GM13976 (cell line): ENCODE measurements at regions not wholly inside any gene's neighbourhood (a gene's known extent, or its start where the extent isn't known, plus 50 kb on each side); places are given as distances from the start of the nearest gene placed in this dataset.
A peak's percentile ranks its signal among the peaks of the same experiment; 100 is the strongest.

Experiments
- DNase-seq: peaks from one replicate; pipeline ENCODE4 v3.0.0; 2012; ENCODE audit warnings: low spot score
- CTCF ChIP-seq: IDR thresholded peaks from 2 replicates; pipeline ENCODE4 v1.5.1; 2012; ENCODE audit warnings: borderline replicate concordance, mild to moderate bottlenecking; ENCODE audit not compliant: insufficient read depth; ENCODE audit errors: extremely low read depth, missing control alignments, control extremely low read depth
- in situ Hi-C: fragments of 300-500 bp; cut with MboI; formaldehyde crosslinking; loops from one replicate; pipeline ENCODE4 v1.12.0; 2022; ENCODE audit warnings: low sequenced_read_pairs, mixed read lengths, inconsistent platforms; ENCODE audit not compliant: unreplicated experiment

- no peak for DNase-seq
- in situ Hi-C loops: loop anchor here (25.0 kb wide), 2 partner anchors 381 to 531 kb away; partner anchors contain the start of gene SEMA3D
- TF ChIP-seq CTCF: no peak
These were observed 381.1 kb upstream of the SEMA3D start for GRCh38 chr7:85567983-85568382.

GRCh38 chr7:85566095-85566794 is 379.4 kb upstream of the SEMA3D start:
- in situ Hi-C loops: loop anchor here (25.0 kb wide), 2 partner anchors 379 to 529 kb away; partner anchors contain the start of gene SEMA3D
- no peak for TF ChIP-seq CTCF
- DNase-seq: no peak

GRCh38 chr7:85565276-85565675 is 378.4 kb upstream of the SEMA3D start:
- TF ChIP-seq CTCF: no peak
- no peak for DNase-seq
- in situ Hi-C loops: loop anchor here (25.0 kb wide), 2 partner anchors 378 to 528 kb away; partner anchors contain the start of gene SEMA3D

- in situ Hi-C loops: loop anchor here (25.0 kb wide), 2 partner anchors 378 to 528 kb away; partner anchors contain the start of gene SEMA3D
- no peak for DNase-seq
These were observed 378.0 kb upstream of the SEMA3D start for GRCh38 chr7:85564861-85565260.

GRCh38 chr7:85561706-85562105 is 374.9 kb upstream of the SEMA3D start:
- in situ Hi-C loops: loop anchor here (25.0 kb wide), 2 partner anchors 374 to 524 kb away; partner anchors contain the start of gene SEMA3D
- TF ChIP-seq CTCF: no peak

More at GRCh38 chr7:85564861-85565260, 378.0 kb upstream of the SEMA3D start:
- TF ChIP-seq CTCF: no peak

GRCh38 chr7:85554236-85555178 is 367.7 kb upstream of the SEMA3D start:
- DNase-seq: no peak
- TF ChIP-seq CTCF: peak; percentile 58
- in situ Hi-C loops: loop anchor here (25.0 kb wide), 2 partner anchors 367 to 517 kb away; partner anchors contain the start of gene SEMA3D

More at GRCh38 chr7:85561706-85562105, 374.9 kb upstream of the SEMA3D start:
- DNase-seq: no peak
